SK-N-SH treated with all-trans-retinoic acid at 6 μM for 48 hours (cell line): ENCODE measurements at regions not wholly inside any gene's neighbourhood (a gene's known extent, or its start where the extent isn't known, plus 50 kb on each side); places are given as distances from the start of the nearest gene placed in this dataset.

Source experiments
- ARNTL ChIP-seq: fragments of 450-650 bp; formaldehyde crosslinking; IDR thresholded peaks from 2 replicates; pipeline ENCODE4 v1.5.0; 2020; ENCODE audit warnings: low read depth, mild to moderate bottlenecking, moderate library complexity, borderline replicate concordance
- PPARA ChIP-seq: fragments of 250-450 bp; sonication (Bioruptor Pico); IDR thresholded peaks from 2 replicates; pipeline ENCODE4 v1.5.0; 2020; ENCODE audit warnings: mild to moderate bottlenecking, borderline replicate concordance
- SNAI2 ChIP-seq: fragments of 250-450 bp; sonication (Bioruptor Pico); IDR thresholded peaks from 2 replicates; pipeline ENCODE4 v1.5.0; 2020; ENCODE audit warnings: mild to moderate bottlenecking, moderate library complexity
- ZFP3 ChIP-seq: fragments of 250-450 bp; sonication (Bioruptor Pico); IDR thresholded peaks from 2 replicates; pipeline ENCODE4 v1.5.0; 2020; ENCODE audit warnings: mild to moderate bottlenecking, moderate library complexity
- ZNF8 ChIP-seq: fragments of 450-650 bp; formaldehyde crosslinking; IDR thresholded peaks from 2 replicates; pipeline ENCODE4 v1.5.0; 2020; ENCODE audit warnings: mild to moderate bottlenecking, moderate library complexity
- TF ChIP-seq, protein P1 (sequence below): fragments of 250-450 bp; sonication (Bioruptor Pico); IDR thresholded peaks from 2 replicates; pipeline ENCODE4 v1.8.0; 2021; ENCODE audit warnings: low read depth, mild to moderate bottlenecking, moderate library complexity, borderline replicate concordance
- TF ChIP-seq, protein P2 (sequence below): fragments of 250-450 bp; sonication (Bioruptor Pico); IDR thresholded peaks from 2 replicates; pipeline ENCODE4 v1.8.0; 2020; ENCODE audit warnings: mild to moderate bottlenecking, moderate library complexity, borderline replicate concordance

GRCh38 chr3:40992023-40992422 lies 207.3 kb upstream of the CTNNB1 start:
- TF ChIP-seq, protein P1, sequence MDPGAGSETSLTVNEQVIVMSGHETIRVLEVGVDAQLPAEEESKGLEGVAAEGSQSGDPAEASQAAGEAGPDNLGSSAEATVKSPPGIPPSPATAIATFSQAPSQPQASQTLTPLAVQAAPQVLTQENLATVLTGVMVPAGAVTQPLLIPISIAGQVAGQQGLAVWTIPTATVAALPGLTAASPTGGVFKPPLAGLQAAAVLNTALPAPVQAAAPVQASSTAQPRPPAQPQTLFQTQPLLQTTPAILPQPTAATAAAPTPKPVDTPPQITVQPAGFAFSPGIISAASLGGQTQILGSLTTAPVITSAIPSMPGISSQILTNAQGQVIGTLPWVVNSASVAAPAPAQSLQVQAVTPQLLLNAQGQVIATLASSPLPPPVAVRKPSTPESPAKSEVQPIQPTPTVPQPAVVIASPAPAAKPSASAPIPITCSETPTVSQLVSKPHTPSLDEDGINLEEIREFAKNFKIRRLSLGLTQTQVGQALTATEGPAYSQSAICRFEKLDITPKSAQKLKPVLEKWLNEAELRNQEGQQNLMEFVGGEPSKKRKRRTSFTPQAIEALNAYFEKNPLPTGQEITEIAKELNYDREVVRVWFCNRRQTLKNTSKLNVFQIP: no peak
- TF ChIP-seq ARNTL: no peak
- TF ChIP-seq, protein P2, sequence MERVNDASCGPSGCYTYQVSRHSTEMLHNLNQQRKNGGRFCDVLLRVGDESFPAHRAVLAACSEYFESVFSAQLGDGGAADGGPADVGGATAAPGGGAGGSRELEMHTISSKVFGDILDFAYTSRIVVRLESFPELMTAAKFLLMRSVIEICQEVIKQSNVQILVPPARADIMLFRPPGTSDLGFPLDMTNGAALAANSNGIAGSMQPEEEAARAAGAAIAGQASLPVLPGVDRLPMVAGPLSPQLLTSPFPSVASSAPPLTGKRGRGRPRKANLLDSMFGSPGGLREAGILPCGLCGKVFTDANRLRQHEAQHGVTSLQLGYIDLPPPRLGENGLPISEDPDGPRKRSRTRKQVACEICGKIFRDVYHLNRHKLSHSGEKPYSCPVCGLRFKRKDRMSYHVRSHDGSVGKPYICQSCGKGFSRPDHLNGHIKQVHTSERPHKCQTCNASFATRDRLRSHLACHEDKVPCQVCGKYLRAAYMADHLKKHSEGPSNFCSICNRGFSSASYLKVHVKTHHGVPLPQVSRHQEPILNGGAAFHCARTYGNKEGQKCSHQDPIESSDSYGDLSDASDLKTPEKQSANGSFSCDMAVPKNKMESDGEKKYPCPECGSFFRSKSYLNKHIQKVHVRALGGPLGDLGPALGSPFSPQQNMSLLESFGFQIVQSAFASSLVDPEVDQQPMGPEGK (CRISPR knock-in tag): no peak
- TF ChIP-seq SNAI2 (CRISPR knock-in tag): no peak
- no peak for TF ChIP-seq ZFP3 (CRISPR knock-in tag)
- no peak for TF ChIP-seq ZNF8
- TF ChIP-seq PPARA (CRISPR knock-in tag): no peak
